GM21576 (cell line): ENCODE measurements at regions not wholly inside any gene's neighbourhood (a gene's known extent, or its start where the extent isn't known, plus 50 kb on each side); places are given as distances from the start of the nearest gene placed in this dataset.

Experiments used
- ATAC-seq: cut with Tn5 transposase; IDR thresholded peaks from one replicate; pipeline ENCODE4 v1.9.1; 2021; ENCODE audit warnings: mild to moderate bottlenecking, moderate library complexity; ENCODE audit not compliant: unreplicated experiment

DNA sequence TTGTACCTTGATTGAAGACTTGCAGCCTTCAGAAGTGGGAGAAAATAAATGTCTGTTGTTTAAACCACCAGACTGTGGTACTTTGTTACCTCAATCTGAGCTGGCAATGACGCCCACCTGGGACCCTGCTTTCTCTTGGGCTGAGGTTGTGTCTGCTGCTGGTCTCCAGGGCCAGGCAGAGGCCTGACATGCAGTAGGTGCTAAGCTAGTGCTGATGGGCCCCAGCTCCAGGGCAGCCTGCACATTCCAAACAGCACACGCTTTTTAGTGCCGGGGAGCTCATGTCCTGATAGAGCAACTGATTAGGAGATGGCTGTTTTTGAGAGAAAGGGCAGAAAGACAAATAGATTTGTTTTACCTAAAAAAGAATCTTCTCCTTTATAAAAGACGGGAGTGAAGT, 664.0 kb upstream of the HS6ST1 start:
- ATAC-seq: no peak

GRCh38 chr2:128983094-128983493, 664.4 kb upstream of the HS6ST1 start:
- ATAC-seq: no peak

GRCh38 chr2:128984081-128984480, 665.4 kb upstream of the HS6ST1 start:
- ATAC-seq: no peak

- no peak for ATAC-seq
Measured at GRCh38 chr2:128984855-128985254, 666.2 kb upstream of the HS6ST1 start.

GRCh38 chr2:128986026-128986715, 667.5 kb upstream of the HS6ST1 start:
- ATAC-seq: no peak

- ATAC-seq: no peak
Measured at GRCh38 chr2:128986867-128987268, 668.2 kb upstream of the HS6ST1 start.

DNA sequence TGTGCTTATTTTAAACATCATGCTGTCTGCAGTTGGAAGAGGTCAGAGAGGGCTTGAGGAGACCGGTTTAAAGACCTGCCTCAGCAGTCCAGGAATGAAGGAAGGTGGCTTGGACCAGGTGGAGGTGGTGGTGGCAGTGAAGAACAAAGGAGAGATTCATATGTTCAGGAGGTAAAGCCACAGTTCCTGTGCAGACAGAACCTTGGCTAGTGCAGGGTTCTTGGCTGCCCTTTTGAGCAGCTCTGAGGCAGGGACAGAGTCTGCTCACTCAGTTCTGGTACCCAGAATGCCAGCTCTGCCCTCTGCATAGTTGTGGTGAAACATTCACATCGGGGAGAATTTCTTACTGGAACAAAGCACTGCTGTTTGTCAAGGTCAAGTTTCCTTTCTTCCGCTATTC, 669.7 kb upstream of the HS6ST1 start:
- no peak for ATAC-seq

- ATAC-seq: no peak
Measured at GRCh38 chr2:128988967-128989366, 670.3 kb upstream of the HS6ST1 start.

DNA sequence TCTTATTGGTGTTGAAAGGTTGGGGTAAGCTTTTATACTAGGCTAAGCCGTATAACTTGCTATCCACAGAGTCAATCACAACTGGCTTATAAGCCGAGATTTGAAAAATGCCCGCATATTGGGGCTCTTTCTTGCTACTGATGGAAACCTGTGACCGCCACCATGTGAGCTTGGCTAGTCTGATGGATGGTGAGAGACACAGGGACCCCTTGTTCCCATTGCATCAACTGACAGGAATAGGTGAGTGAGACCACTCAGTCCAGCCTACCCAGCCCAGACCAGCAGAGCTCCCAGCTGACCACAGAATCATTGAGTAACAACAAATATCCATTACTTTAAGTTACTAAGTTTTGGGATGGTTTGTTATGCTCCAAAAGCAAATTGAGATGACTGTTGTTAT, 676.4 kb upstream of the HS6ST1 start:
- ATAC-seq: no peak

GRCh38 chr2:128996078-128996477, 677.4 kb upstream of the HS6ST1 start:
- ATAC-seq: no peak

- no peak for ATAC-seq
Measured at GRCh38 chr2:128997166-128997866, 678.6 kb upstream of the HS6ST1 start.

DNA sequence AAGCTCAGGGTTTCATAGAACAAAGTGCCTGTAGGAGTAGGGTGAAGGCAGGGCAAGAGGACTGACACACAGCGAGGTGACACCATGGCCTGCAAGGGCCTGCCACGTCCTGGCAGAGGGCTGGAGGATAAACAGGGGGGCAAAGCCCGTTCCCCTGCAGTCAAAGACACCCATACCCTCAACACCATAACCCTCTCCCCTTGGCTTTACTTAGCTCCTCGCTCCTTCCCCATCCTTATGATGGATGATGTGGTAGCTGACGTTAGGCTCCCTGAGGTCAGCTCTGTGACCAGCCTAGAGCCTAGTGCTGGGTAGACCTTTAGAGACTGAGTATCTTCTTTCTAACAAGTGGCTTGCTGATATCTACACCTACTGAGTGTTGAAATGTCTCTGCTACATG, 683.3 kb upstream of the HS6ST1 start:
- ATAC-seq: no peak

- ATAC-seq: no peak
Measured at GRCh38 chr2:129002751-129003150, 684.1 kb upstream of the HS6ST1 start.

GRCh38 chr2:129004485-129004884, 685.8 kb upstream of the HS6ST1 start:
- ATAC-seq: no peak

- ATAC-seq: no peak
Measured at GRCh38 chr2:129004940-129005490, 686.3 kb upstream of the HS6ST1 start.

- ATAC-seq: no peak
Measured at GRCh38 chr2:129006135-129006886, 687.6 kb upstream of the HS6ST1 start.

- no peak for ATAC-seq
Measured at GRCh38 chr2:129006901-129007300, 688.2 kb upstream of the HS6ST1 start.

GRCh38 chr2:129008055-129008880, 689.6 kb upstream of the HS6ST1 start:
- no peak for ATAC-seq

- ATAC-seq: no peak
Measured at GRCh38 chr2:129008881-129009554, 690.4 kb upstream of the HS6ST1 start.

- ATAC-seq: no peak
Measured at GRCh38 chr2:129009555-129010146, 691.0 kb upstream of the HS6ST1 start.
